SK-N-MC (cell line): ENCODE measurements at regions not wholly inside any gene's neighbourhood (a gene's known extent, or its start where the extent isn't known, plus 50 kb on each side); places are given as distances from the start of the nearest gene placed in this dataset.

Experiments
- EZH2 ChIP-seq: fragments of 200-600 bp; sonication (generic); IDR thresholded peaks from one replicate; pipeline ENCODE4 v1.6.1; 2017; ENCODE audit warnings: antibody characterized with exemption
- POLR2AphosphoS5 ChIP-seq: IDR thresholded peaks from 2 replicates; pipeline ENCODE4 v1.6.1; 2012; ENCODE audit warnings: mild to moderate bottlenecking, low read depth, low read length, borderline replicate concordance

- TF ChIP-seq POLR2AphosphoS5 (no peak), EZH2 (no peak)
Observed at GRCh38 chr7:101753316-101753715, 64.1 kb upstream of the CUX1 start.
